ENCODE measurements at regions not wholly inside any gene's neighbourhood (a gene's known extent, or its start where the extent isn't known, plus 50 kb on each side); places are given as distances from the start of the nearest gene placed in this dataset.

GRCh38 chr22:47919001-47919441, 1156.6 kb downstream of the TBC1D22A start:
- peaks cover 0 to 3% of the 10 kb centered on the region in 2 donors for H3K9me3 Mint-ChIP-seq
- H3K27me3 Mint-ChIP-seq (ENCODE audit: low read depth), result no peaks in the 10 kb centered on the region
- H3K4me1 Mint-ChIP-seq (ENCODE audit: low read depth), result peaks cover 8% of the 10 kb centered on the region
- no peak overlapping the region for H3K27ac Mint-ChIP-seq
- no peak for ATAC-seq (replicated peaks in 1 of 2)
- no peak for DNase-seq
- H3K36me3 Mint-ChIP-seq (ENCODE audit: insufficient read depth in 2 of 2), result no peaks in the 10 kb centered on the region
- no peak overlapping the region for H3K4me3 Mint-ChIP-seq

- H3K27ac Mint-ChIP-seq, result no peak overlapping the region
- DNase-seq (peak; percentile 20 to 44), ATAC-seq (replicated peaks in 1 of 2) (peak; percentile 68 to 80)
- peaks cover 8% of the 10 kb centered on the region for H3K4me1 Mint-ChIP-seq (ENCODE audit: low read depth)
- no peaks in the 10 kb centered on the region for H3K27me3 Mint-ChIP-seq (ENCODE audit: low read depth)
- H3K36me3 Mint-ChIP-seq (ENCODE audit: insufficient read depth in 2 of 2), result no peaks in the 10 kb centered on the region
- no peak overlapping the region for H3K4me3 Mint-ChIP-seq
- H3K9me3 Mint-ChIP-seq, result no peaks in the 10 kb centered on the region
These were observed 1155.9 kb downstream of the TBC1D22A start for GRCh38 chr22:47918276-47918921.

- H3K36me3 Mint-ChIP-seq (ENCODE audit: insufficient read depth in 2 of 2), result peaks cover 1 to 2% of the 10 kb centered on the region in 2 donors
- H3K9me3 Mint-ChIP-seq, result peaks cover 4 to 5% of the 10 kb centered on the region in 2 donors
- H3K4me1 Mint-ChIP-seq (ENCODE audit: low read depth), result peaks cover 8% of the 10 kb centered on the region
- ATAC-seq (replicated peaks in 1 of 2) (no peak), DNase-seq (no peak)
- H3K27me3 Mint-ChIP-seq (ENCODE audit: low read depth), result no peaks in the 10 kb centered on the region
- H3K27ac Mint-ChIP-seq, result no peak overlapping the region
- no peak overlapping the region for H3K4me3 Mint-ChIP-seq
These were observed 1152.1 kb downstream of the TBC1D22A start for GRCh38 chr22:47914481-47915097.

- Mint-ChIP-seq H3K4me1 (ENCODE audit: low read depth) (no peaks in the 10 kb centered on the region), H3K4me3 (no peak overlapping the region), H3K36me3 (ENCODE audit: insufficient read depth in 2 of 2) (no peaks in the 10 kb centered on the region), H3K27me3 (ENCODE audit: low read depth) (peaks cover 7% of the 10 kb centered on the region), H3K27ac (no peak overlapping the region), H3K9me3 (no peaks in the 10 kb centered on the region)
- DNase-seq (no peak), ATAC-seq (replicated peaks in 1 of 2) (no peak)
These were observed 1140.3 kb downstream of the TBC1D22A start for GRCh38 chr22:47902646-47903180.

- H3K36me3 Mint-ChIP-seq (ENCODE audit: insufficient read depth in 2 of 2), result no peaks in the 10 kb centered on the region
- no peaks in the 10 kb centered on the region for H3K9me3 Mint-ChIP-seq
These were observed 1139.5 kb downstream of the TBC1D22A start for GRCh38 chr22:47901911-47902310.

GRCh38 chr22:47899894-47900293, 1137.4 kb downstream of the TBC1D22A start:
- Mint-ChIP-seq H3K27me3 (ENCODE audit: low read depth) (no peaks in the 10 kb centered on the region), H3K9me3 (no peaks in the 10 kb centered on the region), H3K4me1 (ENCODE audit: low read depth) (no peaks in the 10 kb centered on the region), H3K27ac (no peak overlapping the region), H3K4me3 (no peak overlapping the region), H3K36me3 (ENCODE audit: insufficient read depth in 2 of 2) (peaks cover 0 to 2% of the 10 kb centered on the region in 2 donors)
- no peak for DNase-seq
- no peak for ATAC-seq (replicated peaks in 1 of 2)

More at GRCh38 chr22:47901911-47902310, 1139.5 kb downstream of the TBC1D22A start:
- no peak for DNase-seq
- H3K27me3 Mint-ChIP-seq (ENCODE audit: low read depth), result peaks cover 7% of the 10 kb centered on the region
- no peaks in the 10 kb centered on the region for H3K4me1 Mint-ChIP-seq (ENCODE audit: low read depth)
- no peak overlapping the region for H3K4me3 Mint-ChIP-seq
- no peak for ATAC-seq (replicated peaks in 1 of 2)
- no peak overlapping the region for H3K27ac Mint-ChIP-seq

GRCh38 chr22:47898946-47899345, 1136.5 kb downstream of the TBC1D22A start:
- Mint-ChIP-seq H3K27ac (no peak overlapping the region), H3K36me3 (ENCODE audit: insufficient read depth in 2 of 2) (peaks cover 0 to 2% of the 10 kb centered on the region in 2 donors), H3K4me3 (no peak overlapping the region), H3K27me3 (ENCODE audit: low read depth) (no peaks in the 10 kb centered on the region), H3K4me1 (ENCODE audit: low read depth) (no peaks in the 10 kb centered on the region), H3K9me3 (peaks cover 2 to 3% of the 10 kb centered on the region in 2 donors)
- ATAC-seq (replicated peaks in 1 of 2) (no peak), DNase-seq (no peak)

- H3K27me3 Mint-ChIP-seq (ENCODE audit: low read depth), result peaks cover 7% of the 10 kb centered on the region
- no peak for DNase-seq
- H3K9me3 Mint-ChIP-seq, result peaks cover 2 to 6% of the 10 kb centered on the region in 2 donors
- H3K36me3 Mint-ChIP-seq (ENCODE audit: insufficient read depth in 2 of 2), result peaks cover 0 to 2% of the 10 kb centered on the region in 2 donors
- H3K4me1 Mint-ChIP-seq (ENCODE audit: low read depth), result no peaks in the 10 kb centered on the region
- no peak overlapping the region for H3K4me3 Mint-ChIP-seq
- no peak for ATAC-seq (replicated peaks in 1 of 2)
- H3K27ac Mint-ChIP-seq, result no peak overlapping the region
These were observed 1129.2 kb downstream of the TBC1D22A start for GRCh38 chr22:47891609-47892008.

- no peak overlapping the region for H3K4me3 Mint-ChIP-seq
- ATAC-seq (replicated peaks in 1 of 2) (no peak), DNase-seq (no peak)
- peaks cover 0 to 2% of the 10 kb centered on the region in 2 donors for H3K9me3 Mint-ChIP-seq
- H3K36me3 Mint-ChIP-seq (ENCODE audit: insufficient read depth in 2 of 2), result no peaks in the 10 kb centered on the region
- no peak overlapping the region for H3K27ac Mint-ChIP-seq
- peaks cover 14% of the 10 kb centered on the region for H3K27me3 Mint-ChIP-seq (ENCODE audit: low read depth)
- H3K4me1 Mint-ChIP-seq (ENCODE audit: low read depth), result no peaks in the 10 kb centered on the region
These were observed 1126.4 kb downstream of the TBC1D22A start for GRCh38 chr22:47888817-47889216.

GRCh38 chr22:47884775-47885174, 1122.3 kb downstream of the TBC1D22A start:
- ATAC-seq (replicated peaks in 1 of 2) (no peak), DNase-seq (no peak)
- H3K9me3 Mint-ChIP-seq, result no peaks in the 10 kb centered on the region
- H3K27me3 Mint-ChIP-seq (ENCODE audit: low read depth), result peaks cover 7% of the 10 kb centered on the region
- no peaks in the 10 kb centered on the region for H3K36me3 Mint-ChIP-seq (ENCODE audit: insufficient read depth in 2 of 2)
- no peaks in the 10 kb centered on the region for H3K4me1 Mint-ChIP-seq (ENCODE audit: low read depth)
- H3K4me3 Mint-ChIP-seq, result no peak overlapping the region
- no peak overlapping the region for H3K27ac Mint-ChIP-seq

GRCh38 chr22:47884200-47884599, 1121.8 kb downstream of the TBC1D22A start:
- DNase-seq (no peak), ATAC-seq (replicated peaks in 1 of 2) (no peak)
- no peak overlapping the region for H3K4me3 Mint-ChIP-seq
- no peaks in the 10 kb centered on the region for H3K36me3 Mint-ChIP-seq (ENCODE audit: insufficient read depth in 2 of 2)
- H3K9me3 Mint-ChIP-seq, result no peaks in the 10 kb centered on the region
- H3K4me1 Mint-ChIP-seq (ENCODE audit: low read depth), result no peaks in the 10 kb centered on the region
- H3K27ac Mint-ChIP-seq, result no peak overlapping the region
- H3K27me3 Mint-ChIP-seq (ENCODE audit: low read depth), result peaks cover 7% of the 10 kb centered on the region

GRCh38 chr22:47883757-47884156, 1121.3 kb downstream of the TBC1D22A start:
- H3K4me3 Mint-ChIP-seq, result no peak overlapping the region
- H3K9me3 Mint-ChIP-seq, result no peaks in the 10 kb centered on the region
- no peaks in the 10 kb centered on the region for H3K4me1 Mint-ChIP-seq (ENCODE audit: low read depth)
- H3K27me3 Mint-ChIP-seq (ENCODE audit: low read depth), result peaks cover 7% of the 10 kb centered on the region
- DNase-seq, result no peak
- no peak overlapping the region for H3K27ac Mint-ChIP-seq
- no peaks in the 10 kb centered on the region for H3K36me3 Mint-ChIP-seq (ENCODE audit: insufficient read depth in 2 of 2)
- ATAC-seq (replicated peaks in 1 of 2), result no peak

GRCh38 chr22:47879346-47879745, 1116.9 kb downstream of the TBC1D22A start:
- H3K4me1 Mint-ChIP-seq (ENCODE audit: low read depth), result no peaks in the 10 kb centered on the region

More at GRCh38 chr22:47879346-47879745, 1116.9 kb downstream of the TBC1D22A start:
- Mint-ChIP-seq H3K9me3 (no peaks in the 10 kb centered on the region), H3K4me3 (no peak overlapping the region), H3K36me3 (ENCODE audit: insufficient read depth in 2 of 2) (no peaks in the 10 kb centered on the region), H3K27ac (no peak overlapping the region), H3K27me3 (ENCODE audit: low read depth) (peaks cover 16% of the 10 kb centered on the region)
- ATAC-seq (replicated peaks in 1 of 2) (no peak), DNase-seq (no peak)
